Kidney capillary endothelial cell (primary cell): ENCODE measurements at regions not wholly inside any gene's neighbourhood (a gene's known extent, or its start where the extent isn't known, plus 50 kb on each side); places are given as distances from the start of the nearest gene placed in this dataset.

Experiments
- DNase-seq: peaks from one replicate; pipeline ENCODE4 v3.0.0-alpha.2; 2018; ENCODE audit warnings: low spot score

DNA sequence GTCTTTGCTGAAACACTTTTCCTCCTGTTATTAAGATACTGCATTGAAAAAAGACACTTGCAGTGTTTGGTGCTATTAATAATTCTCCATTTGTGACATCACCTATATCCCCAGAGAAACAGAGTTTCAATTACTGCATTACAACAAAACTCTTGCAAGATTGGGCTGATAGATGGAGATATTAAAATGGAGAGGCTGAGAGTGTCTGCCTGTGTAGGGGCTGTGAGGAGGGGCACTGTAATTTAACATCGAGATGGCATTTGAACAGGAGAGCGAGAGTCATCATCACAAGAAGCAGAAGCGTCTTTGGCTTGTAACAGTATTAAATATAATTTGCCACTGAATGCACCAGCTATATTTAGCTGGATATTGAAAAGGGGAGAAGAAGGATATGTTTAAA, 316.5 kb downstream of the CDH26 start:
- no peak for DNase-seq

DNA sequence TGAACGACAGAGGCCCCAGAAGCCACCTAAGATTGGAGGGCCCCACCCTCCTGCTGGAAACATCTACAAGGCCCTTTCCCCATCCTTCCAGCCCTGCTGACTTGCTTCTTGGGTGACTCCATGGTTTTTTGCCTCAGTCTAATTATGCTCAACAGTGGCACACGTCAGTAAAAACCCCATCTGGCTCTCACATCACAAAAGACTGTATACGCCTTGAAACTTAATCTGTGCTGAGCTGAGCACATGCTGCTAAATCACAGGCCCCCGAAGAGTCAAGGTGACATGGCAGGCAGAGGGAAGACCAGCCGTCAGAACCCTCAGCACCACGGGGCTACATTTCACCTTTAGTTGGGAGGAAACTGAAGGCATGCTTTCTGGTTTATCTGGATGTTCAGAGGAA, 323.1 kb downstream of the CDH26 start:
- DNase-seq, result no peak

DNA sequence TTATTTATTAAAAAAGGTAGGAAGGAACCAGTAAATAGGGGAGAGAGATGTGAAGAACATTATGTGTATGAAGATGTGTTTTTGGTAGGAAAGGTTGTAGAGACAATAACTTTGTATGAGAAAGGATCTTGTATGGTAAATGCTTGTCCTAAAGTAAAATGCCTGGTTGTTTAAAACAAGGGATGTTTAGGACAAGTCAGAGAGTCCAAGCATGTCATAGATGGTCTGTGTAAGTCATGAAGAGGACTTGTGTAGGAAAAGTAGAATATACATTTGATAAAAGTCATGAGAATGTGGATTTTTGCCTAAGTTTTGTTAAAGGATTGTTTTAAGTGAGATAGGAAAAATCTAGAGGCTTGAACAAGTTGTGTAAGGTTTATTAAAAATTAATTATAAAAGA, 325.1 kb downstream of the CDH26 start:
- DNase-seq, result no peak

DNA sequence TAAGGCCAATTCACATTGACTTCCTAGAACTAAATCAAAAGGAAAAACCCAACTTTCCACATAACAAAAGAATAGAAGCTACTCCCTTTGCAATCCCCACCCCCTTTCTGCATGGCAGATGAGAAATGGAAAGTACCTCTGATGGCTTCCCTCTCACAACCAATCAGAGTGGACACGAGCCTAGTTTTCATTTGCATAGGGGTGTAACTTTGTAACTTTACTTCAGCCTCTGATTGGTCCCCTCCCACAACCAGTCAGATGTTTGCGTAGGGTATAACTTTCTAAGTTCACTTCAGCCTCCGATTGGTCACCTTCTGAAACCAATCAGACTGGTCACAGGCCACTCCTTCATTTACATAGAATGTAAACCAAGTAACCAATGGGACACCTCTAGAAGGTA, 328.5 kb downstream of the CDH26 start:
- no peak for DNase-seq

DNA sequence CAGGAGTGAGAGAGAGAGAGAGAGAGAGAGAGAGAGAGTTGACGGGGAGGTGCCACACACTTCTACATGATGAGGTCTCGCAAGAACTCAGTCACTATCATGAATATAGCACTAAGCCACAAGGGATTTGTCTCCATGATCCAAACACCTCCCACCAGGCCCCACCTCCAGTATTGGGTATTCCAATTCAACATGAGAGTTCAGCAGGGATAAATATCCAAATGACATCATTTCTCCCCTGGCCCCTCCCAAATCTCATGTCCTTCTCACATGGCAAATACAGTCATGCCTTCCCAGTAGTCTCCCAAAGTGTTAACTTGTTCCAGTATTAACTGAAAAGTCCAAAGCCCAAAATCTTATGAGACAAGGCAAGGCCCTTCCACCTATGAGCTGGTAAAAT, 330.7 kb downstream of the CDH26 start:
- DNase-seq, result no peak

DNA sequence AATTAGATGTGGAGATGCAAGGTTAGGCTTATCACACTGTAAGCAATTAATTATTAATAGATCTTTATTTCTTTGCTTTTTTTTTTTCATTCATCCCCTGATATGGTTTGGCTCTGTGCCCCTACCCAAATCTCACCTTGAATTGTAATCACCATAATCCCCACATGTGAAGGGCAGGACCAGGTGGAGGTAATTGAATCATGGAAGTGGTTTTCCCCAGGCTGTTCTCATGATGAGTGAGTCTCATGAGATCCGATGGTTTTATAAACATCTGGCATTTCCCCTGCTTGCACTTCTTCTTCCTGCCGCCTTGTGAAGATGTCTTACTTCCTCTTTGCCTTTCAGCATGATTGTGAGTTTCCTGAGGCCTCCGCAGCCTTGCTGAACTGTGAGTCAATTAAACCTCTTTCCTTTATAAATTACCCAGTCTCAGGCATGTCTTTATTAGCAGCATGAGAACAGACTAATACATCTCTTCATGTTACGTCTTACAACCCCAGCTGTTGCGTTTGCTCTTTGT, 333.8 kb downstream of the CDH26 start:
- no peak for DNase-seq

DNA sequence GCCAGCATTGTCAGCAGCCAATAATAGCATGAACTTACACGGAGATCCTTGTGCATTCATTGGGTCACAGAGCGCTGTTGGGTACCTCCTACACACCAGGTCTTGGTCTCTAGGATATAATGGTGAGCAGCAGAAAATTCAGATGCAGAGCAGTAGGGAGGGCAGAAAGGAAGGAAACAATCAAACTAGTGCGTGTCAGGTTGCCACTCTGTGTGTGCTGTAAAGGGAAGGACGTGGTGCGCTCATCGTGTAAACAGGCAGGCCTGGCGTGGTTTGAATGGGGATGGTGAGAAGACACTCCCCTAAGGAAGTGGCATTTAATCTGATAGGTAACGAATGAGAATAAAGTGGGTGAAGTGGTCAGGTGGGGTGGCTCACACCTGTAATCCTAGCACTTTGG, 336.4 kb downstream of the CDH26 start:
- no peak for DNase-seq

DNA sequence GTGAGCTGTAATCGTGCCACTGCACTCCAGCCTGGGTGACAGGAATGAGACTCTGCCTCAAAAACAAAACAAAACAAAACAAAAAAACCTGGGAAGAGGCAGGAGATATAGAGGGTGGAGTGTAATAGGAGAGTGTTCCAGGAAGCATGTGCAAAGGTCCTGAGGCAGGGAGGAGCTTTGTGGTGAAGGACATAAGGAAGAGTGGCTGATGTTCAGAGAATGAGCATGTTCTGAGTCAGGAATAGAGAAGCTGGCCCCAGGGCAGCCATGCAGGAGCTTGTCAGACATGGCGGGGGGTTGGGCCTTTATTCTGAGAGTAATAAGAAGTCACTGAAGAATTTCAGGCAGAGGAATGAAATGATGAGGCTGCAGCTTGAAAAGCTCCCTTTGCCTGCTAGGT, 337.0 kb downstream of the CDH26 start:
- no peak for DNase-seq

DNA sequence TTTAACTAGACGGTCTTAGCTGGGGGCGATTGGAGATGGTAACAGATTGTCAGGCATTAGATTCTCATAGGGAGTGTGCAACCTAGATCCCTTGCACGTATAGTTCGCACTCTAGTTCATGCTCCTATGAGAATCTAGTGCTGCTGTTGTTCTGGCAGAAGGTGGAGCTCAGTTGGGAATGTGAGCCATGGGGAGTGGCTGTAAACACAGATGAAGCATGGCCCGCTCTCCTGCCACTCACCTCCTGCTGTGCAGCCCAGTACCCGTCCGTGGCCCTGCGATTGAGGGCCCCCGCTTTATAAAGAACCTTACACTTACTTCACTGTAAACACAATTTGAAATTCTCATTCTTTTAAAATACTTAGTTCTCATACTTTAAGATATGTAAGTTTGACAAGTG, 339.4 kb downstream of the CDH26 start:
- DNase-seq, result no peak

DNA sequence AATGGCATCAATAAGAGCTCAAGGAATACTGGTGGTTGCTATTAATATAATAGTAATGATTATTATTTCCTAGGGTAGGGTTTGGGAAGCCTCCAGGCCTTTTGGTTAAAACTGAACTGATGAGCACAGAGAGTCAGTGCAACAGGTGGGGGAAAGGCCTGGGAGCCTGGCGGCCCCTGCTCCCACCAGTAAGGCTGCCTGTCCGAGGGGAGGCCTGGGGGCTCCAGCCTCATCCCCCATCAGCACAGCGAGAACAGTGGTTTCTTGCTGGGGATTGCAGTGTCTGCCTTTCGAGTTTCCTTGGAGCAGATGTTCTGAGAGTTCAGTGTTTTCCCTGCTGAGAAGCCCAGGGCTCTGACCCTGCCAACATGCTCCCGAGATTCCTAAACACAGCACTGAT, 340.4 kb downstream of the CDH26 start:
- no peak for DNase-seq

DNA sequence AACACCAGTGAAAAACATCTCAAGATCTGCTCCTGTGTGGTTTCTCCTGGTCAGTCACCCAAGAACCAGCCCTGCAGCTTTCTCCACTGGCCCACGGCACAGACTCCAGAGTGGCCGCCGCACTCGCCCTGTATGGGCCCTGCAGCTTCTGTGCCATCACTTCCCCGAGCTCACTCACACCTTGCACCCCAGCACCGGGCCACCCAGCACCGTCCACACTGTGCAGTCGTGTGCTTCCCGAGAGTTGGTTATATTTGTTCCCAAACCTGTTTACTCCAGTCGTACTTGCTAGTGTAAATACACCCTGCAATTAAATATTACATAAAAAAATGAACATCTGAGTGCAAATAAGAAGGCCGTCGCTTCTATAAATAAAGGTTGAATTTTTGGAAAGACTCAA, 341.7 kb downstream of the CDH26 start:
- no peak for DNase-seq

DNA sequence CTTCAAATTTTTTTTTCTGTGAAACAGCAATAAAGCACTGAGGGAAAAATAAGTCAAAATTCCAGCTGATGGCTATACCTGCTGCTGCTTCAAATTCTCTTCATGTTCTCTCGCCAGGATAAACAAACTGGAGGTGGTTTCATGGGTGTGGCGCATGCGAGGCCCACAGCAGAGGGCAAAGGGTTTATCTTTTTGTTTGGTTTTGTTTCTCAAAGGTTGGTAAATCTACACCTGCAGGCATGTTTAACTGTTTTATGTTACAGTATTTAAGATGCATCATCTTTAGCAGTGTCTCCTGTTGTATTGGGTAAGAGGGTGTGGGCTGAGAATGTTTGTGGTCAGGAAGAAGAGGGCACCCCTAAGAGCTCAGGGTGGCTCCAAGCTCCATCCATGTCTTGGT, 342.2 kb downstream of the CDH26 start:
- DNase-seq, result no peak

DNA sequence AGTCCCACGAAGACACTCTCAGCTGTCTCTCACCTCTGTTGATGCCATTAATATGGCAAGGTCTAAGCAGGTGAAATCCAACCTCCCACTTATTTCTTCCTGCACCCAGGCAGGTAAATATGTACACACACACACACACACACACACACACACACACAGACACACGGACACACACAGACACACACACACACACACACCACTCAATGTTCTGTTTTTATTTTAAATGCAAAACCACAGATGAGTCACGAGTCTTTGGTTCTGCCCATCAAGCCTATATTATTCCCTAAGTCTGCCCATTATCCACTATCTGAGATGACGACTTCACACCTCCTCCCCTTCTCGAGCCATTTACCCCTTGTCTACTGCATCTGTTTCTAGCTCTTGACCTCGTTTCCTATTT, 344.7 kb downstream of the CDH26 start:
- no peak for DNase-seq

DNA sequence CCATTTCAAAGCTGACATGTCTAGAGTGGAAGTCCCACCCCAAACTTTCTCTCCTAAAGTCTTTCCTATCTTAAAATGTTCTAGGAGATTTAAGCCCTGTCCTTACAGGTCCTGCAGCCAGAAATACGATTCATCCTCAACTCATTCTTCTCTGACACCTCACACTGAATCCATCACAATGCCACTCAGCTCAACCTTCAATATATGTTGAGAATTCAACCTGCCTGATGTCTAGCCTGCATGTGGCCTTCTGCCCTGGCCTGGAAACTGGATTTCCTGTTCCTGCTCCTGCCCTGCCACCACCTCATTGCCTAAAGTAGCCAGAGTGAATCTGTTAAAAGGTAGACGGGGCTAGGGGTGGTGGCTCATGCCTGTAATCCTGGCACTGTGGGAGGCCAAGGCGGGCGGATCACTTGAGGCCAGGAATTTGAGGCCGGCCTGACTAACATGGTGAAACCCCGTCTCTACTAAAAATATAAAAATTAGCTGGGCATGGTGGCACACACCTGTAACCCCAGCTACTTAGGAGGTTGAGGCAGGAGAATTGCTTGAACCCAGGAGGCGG, 345.9 kb downstream of the CDH26 start:
- no peak for DNase-seq

DNA sequence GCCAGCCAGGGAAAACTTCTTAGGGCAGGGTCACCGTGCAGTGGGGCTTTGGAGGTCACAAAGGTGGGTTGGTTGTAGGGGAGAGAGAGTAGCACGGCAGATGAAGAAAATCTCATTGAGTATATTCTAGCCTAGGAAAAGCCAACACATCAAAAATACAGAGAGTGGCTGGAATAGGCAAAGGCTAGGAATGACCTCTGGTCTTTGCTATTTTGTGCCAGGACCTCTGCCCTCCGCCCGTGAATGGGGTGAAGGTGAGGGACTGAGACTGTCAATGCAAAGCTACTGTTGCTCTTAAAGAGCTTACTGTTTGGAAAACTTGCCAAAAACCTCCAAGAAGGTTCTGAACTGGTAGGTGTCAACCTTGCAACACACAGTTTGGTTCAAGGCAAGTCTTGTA, 346.7 kb downstream of the CDH26 start:
- DNase-seq, result no peak

DNA sequence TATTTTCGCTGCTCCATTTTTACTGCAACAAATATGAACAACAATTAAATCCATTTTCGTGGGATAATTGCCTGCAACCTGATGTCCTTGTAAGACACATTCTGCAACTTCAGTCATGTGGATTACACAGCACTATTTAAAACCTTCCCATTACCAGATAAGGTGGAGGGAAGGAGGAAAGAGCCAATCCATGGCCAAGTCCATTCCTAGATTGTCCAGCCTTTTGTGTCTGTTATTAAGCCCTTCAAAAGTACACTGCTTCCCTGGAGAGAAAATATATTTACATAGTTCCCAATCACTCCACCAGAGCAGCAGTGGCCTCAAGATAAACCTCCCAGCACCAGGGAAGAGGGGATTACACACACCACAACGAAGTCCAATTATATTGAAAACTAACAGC, 347.9 kb downstream of the CDH26 start:
- DNase-seq, result no peak

DNA sequence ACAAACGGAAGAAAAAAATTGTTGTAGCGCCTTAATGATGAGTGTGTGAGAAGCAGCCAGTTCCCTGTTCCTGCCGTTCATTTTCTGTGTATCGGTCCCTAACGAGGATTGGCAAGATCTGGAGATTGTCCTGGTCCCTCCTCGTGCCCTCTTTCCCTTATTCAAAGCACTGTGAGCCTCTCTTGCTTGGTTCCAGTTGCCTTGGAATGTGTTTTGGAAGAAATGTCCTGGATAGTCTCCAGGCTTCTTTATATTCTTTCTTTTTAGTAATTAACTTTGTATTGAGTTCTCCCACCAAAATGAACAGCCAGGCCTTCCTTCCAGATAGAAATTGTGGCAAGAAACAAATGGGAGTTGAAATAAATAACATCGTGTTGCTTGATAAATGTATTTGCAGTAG, 348.3 kb downstream of the CDH26 start:
- no peak for DNase-seq

DNA sequence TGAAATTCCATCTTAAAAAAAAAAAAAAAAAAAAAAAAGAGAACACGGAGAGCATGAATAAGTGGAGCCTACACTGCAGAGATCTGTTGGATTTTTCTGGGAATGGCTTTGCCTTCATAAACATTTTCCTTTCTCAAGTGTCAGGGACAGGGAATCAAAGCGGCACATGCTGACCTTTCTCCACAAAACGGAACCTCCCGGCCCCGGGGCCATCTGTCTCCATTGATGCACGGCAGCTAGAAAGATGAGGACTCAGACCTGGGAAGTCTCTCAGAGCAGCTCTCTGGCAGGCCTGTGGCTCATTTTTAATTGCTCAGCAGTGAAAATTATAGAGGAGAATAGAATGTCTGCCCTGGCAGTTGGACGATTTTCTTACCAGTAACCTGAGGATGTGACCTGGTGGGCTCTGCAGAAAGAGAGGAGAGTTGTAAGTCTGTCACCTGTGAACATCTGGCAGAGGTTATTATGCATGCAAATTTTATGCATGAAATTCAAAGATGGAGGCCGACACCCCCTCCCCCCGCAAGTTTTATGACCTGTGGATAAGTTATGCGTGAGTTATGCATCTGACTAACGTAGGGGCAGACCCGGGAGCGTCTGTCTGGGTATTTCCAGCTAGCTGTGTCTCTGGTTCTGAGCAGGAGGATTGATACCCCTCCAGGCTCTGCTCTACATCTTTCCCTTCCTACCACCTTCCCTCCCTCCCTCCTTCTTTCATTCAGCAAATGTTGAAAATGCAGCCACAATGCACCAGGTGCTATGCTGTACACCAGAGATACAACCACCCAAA, 352.5 kb downstream of the CDH26 start:
- DNase-seq, result no peak

DNA sequence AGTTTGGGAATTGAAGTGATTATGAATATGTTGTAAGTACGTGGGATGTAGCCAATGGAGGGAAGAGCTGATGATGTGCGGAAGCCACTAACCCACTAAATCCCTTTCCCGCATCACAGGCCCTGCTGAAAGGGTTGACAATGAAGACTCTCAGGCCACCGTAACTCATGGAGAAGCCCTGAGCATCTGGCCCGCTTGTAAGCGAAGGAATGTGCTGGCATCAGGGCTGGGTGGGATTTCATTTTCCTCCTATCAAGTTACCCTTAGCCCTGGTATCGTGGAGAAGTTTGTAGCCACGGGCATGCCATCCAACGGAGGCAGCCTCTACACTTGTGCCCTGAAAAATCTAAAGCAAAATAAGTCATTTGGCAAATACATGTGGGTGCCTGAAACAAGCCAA, 355.0 kb downstream of the CDH26 start:
- no peak for DNase-seq

DNA sequence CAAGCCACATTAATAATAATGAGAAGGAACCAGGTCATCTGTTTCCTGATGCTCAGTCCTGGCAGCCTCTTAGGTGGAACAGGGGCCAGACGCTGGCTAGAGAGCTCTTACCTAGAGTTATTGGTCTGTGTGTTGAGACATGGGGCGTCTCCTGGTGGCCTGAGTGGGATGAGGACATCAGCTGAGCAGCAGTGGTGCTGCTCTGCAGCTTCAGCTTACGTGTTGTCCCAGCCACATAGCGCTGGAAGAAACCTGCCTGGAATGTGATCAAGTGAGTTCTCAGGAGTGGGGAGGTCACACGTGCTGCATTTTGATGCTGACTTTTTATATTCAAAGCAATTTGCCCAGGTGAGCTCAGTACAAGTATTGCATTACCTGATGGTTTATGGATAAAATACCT, 355.4 kb downstream of the CDH26 start:
- no peak for DNase-seq

DNA sequence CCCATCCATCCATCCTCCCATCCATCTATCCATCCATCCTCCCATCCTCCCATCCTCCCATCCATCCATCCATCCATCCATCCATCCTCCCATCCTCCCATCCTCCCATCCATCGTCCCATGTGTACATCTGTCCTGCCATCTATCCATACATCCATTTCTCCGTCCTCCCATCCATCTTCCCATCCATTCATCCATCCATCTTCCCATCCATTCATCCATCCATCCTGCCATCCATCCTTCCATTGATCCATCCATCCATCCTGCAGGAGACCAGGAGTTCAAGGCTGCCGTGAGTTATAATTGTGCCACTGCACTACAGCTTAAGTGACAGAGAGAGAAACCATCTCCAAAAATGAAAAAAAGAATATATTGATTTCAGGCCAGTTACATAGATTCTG, 356.5 kb downstream of the CDH26 start:
- no peak for DNase-seq

DNA sequence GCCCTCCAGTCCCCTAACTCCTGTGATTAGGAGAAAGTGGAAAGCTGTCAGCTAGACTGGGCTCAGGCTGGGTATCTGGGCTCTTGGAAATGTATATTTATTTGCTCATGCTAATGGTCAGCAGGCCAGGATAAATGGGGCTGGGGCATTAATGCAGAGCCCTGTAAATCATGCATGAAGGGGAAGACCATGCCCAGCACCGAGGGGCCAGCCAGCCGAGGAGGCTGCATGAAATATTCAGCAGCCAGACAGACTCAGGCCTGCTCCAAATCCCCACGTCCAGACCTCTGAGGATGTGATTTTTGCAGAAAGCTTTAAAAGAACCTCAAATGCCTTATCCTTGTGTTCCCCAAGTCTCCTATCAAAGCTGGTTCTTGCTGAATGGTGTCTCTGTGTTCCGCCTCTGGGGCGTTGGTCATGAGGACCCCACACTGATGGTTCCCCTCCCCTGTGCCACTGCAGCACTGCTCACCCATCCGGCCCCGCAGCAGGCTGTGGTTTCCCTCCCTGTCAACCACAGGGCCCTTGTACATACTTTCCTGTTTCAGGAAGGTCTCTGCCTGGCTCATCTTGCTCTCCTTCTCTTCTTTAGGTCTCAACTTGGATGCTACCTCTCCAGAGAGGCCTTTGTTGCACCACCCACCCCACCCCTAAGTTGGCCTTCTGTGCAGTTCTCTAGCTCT, 358.4 kb downstream of the CDH26 start:
- DNase-seq, result no peak

DNA sequence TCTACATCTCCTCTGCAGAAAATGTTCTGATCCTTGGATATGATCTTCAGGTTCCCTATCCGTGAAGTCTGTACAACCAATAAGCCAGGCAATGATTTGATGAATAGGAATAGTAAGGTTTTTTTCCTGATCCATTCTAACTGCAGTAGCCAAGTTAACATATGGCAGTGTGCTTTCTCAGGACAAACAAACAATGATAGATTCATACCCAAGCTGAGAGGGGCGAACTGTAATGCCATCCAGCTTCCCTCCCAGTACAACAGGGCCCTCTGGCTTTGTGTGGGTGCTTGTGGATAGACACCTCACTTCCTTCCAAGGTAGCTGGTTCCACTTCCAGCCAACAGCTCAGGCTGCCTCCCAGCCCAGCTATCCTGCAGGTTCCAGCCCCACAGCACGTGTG, 359.2 kb downstream of the CDH26 start:
- DNase-seq, result no peak
